ENCODE measurements at regions not wholly inside any gene's neighbourhood (a gene's known extent, or its start where the extent isn't known, plus 50 kb on each side); places are given as distances from the start of the nearest gene placed in this dataset.
"Not testable (repeated sequence)": the region's sequence is repeated elsewhere in the genome, so short reads cannot be mapped to it uniquely, and the experiment has no call there.

DNA sequence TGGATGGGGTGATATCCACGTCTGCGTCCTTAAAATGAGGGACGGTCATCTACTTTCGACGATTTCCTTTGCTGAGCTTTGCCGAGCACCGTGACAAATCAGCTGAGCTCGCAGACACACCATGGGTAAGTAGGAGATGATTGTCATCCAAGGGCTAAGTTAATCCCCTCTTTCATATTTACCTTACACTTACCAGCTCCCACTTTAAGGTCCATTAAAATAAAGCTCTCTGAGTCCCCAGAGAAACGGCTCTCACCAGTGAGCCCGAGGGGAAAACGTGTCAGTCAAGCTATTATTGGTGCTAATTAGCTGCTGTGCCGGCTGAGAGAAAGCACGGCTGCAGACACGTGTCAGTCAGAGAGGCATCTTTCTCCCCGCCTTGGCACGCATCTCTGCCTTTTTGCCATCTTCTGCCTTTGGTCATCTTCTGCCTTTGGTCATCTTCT lies 72.2 kb downstream of the CRLF2 start:
- DNase-seq (ENCODE audit: low read depth in 4 of 4, low spot score in 3 of 4), result no peak

- DNase-seq (ENCODE audit: low read depth in 4 of 4, low spot score in 3 of 4), result no peak
Observed at GRCh38 chrX:1139185-1139500, 73.3 kb downstream of the CRLF2 start.

DNA sequence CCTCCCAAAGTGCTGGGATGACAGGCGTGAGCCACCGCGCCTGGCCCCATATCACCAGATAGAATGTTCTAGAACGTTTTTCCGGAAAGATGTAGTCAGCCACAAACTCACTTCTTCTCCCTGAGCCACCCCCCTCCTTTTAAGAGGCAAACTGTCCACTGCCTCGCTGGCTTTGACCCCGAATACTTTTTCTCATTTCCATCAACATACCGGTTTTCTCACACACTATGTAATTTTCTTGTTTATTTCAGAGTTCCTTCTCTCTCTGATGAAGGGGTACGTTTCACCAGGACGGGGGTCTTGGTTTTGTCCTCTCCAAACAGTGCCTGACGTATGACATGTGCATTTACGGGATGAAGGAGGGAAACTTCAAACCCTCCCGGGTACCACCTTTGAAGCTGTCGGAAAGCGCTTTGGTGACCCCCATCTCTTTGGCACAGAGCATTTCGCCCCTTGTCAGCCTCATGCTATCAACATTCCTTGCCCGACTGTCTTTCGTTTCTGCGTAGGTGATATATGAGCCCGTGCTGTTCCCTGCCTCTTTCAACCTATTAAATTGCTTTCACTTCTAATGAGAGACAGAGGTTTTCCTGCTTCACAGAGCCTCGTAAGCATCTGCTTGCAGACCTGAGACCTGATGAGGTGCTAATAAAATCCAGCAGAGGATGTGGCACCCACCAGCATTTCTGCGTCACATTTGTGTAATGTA lies 73.8 kb downstream of the CRLF2 start:
- DNase-seq (ENCODE audit: low read depth in 4 of 4, low spot score in 3 of 4), result no peak

DNA sequence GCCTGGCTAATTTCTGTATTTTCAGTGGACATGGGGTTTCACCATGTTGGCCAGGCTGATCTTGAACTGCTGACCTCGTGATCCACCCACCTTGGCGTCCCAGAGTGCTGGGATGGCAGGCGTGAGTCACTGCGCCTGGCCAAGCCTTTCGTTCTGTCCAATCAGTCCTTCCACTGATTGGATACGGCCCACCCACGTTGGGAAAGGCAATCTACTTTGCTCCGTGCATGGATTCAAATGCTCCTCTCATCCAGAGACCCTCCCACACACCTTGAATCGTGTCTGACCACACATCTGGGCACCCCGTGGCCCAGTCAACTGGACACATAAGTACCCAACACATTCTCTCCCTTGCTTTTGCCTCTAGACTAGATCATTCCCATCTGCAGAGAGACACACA lies 74.9 kb downstream of the CRLF2 start:
- no peak for DNase-seq (ENCODE audit: low read depth in 4 of 4, low spot score in 3 of 4)

- not testable (repeated sequence) for DNase-seq (ENCODE audit: low read depth in 4 of 4, low spot score in 3 of 4)
Observed at GRCh38 chrX:1136582-1136981, 75.9 kb downstream of the CRLF2 start.

DNA sequence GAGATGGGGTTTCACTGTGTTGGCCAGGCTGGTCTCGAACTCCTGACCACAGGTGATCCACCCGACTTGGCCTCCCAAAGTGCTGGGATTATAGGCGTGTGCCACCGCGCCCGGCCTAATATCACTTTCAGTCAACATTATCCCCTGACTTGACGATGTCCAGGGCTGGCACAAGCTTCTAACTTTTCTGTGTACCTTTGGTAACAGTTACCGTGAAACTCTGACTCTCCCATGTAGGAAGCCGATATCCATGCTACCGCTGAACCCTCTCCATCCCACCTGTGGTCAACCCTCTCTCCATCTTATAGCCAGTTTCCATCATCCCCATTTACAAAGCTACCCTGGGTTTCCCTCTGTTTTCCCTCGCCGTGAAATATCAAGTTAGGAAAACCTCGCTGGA lies 77.5 kb downstream of the CRLF2 start:
- no peak for DNase-seq (ENCODE audit: low read depth in 4 of 4, low spot score in 3 of 4)

DNA sequence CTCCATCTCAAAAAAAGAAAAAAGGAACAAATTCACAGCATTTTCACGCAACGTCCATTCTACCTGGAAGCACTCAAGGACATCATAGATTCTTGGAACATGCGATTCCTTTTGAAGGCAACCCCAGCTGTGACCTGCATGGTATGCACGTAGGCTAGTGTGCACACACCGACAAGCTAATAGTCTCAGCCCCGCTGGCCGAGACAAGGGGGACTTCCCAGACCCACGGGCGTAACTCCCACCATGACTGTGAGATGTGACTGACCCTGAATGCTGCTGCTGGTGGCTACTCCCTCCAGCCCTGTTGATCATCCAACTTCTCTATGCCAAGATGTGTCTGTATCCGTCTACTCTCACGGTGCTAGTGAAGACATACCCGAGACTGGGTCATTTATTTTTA lies 78.3 kb downstream of the CRLF2 start:
- DNase-seq (ENCODE audit: low read depth in 4 of 4, low spot score in 3 of 4), result no peak

DNA sequence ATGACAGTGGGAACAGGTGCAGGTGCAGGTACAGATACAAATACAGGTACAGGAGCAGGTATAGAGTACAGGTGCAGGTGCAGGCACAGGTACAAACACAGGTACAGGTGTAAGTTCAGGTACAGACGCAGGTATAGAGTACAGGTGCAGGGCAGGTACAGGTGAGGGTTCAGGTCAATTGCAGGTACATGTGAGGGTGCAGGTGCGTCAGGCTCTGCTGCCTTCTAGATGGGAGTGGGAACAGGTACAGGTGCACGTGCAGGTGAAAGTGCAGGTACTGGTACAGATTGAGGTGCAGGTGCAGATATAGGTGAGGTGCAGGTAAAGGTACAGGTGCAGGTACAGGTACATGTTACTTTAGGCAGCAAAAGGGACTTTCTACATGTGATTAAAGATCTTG lies 85.7 kb downstream of the CRLF2 start:
- no peak for DNase-seq (ENCODE audit: low read depth in 4 of 4, low spot score in 3 of 4)

DNA sequence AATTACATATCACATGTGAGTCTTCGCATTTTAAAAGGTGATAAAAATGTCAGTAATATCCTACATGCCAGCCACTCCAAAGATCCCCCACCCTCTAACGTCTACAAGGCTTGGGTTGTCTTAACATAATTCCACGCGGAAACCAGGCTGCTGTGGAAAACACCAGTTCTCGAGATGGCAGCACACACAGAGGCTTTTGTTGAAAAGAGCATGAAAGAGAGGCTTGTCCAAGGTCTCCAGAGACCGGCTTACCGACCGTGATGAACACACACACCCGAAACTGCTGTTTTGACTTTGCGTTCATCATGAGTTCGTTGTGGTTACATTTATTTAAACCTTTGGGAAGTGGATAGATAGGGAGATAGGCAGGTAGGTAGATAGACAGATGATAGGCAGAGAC lies 87.9 kb downstream of the CRLF2 start:
- no peak for DNase-seq (ENCODE audit: low read depth in 4 of 4, low spot score in 3 of 4)

GRCh38 chrX:1122851-1123250 lies 89.6 kb downstream of the CRLF2 start:
- DNase-seq (ENCODE audit: low read depth in 4 of 4, low spot score in 3 of 4), result not testable (repeated sequence)

- no peak for DNase-seq (ENCODE audit: low read depth in 4 of 4, low spot score in 3 of 4)
Observed at GRCh38 chrX:1119275-1119674, 93.2 kb downstream of the CRLF2 start.

DNA sequence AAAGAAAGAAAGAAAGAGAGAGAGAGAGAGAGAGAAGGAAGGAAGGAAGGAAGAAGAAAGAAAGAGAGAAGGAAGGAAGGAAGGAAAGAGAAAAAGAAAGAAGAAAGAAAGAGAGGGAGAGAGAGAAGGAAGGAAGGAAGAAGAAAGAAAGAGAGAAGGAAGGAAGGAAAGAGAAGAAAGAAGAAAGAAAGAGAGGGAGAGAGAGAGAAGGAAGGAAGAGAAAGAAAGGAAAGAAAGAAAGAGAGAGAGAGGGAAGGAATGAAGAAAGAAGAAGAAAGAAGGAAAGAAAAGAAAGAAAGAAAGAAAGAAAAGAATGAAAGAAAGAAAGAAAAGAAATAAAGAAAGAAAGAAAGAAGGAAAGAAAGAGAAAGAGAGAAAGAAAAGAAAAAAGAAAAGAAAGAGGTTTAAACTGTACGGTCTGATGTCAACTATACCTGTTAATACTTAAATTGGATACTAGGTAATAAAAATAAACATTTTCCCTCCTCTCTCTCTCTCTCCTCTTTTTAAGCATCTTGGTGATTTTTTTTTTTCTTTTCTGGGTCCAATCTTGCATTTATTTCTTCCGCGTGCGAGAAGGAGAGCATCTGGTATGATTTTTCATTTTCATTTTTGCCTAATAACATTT lies 93.8 kb downstream of the CRLF2 start:
- no peak for DNase-seq (ENCODE audit: low read depth in 4 of 4, low spot score in 3 of 4)

DNA sequence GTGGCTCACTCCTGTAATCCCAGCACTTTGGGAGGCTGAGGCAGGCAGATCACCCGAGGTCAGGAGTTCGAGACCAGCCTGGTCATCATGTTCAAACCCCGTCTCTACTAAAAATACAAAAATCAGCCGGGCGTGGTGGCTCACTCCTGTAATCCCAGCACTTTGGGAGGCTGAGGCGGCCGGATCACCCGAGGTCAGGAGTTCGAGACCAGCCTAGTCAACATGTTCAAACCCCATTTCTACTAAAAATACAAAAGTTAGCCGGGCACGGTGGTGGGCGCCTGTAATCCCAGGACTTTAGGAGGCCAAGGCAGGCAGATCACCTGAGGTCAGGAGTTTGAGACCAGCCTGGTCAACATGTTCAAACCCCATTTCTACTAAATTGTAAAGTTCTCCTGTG lies 97.0 kb downstream of the CRLF2 start:
- not testable (repeated sequence) for DNase-seq (ENCODE audit: low read depth in 4 of 4, low spot score in 3 of 4)

- DNase-seq (ENCODE audit: low read depth in 4 of 4, low spot score in 3 of 4), result no peak
Observed at GRCh38 chrX:1112321-1112720, 100.1 kb downstream of the CRLF2 start.

GRCh38 chrX:1111601-1112300 lies 100.7 kb downstream of the CRLF2 start:
- no peak for DNase-seq (ENCODE audit: low read depth in 4 of 4, low spot score in 3 of 4)

DNA sequence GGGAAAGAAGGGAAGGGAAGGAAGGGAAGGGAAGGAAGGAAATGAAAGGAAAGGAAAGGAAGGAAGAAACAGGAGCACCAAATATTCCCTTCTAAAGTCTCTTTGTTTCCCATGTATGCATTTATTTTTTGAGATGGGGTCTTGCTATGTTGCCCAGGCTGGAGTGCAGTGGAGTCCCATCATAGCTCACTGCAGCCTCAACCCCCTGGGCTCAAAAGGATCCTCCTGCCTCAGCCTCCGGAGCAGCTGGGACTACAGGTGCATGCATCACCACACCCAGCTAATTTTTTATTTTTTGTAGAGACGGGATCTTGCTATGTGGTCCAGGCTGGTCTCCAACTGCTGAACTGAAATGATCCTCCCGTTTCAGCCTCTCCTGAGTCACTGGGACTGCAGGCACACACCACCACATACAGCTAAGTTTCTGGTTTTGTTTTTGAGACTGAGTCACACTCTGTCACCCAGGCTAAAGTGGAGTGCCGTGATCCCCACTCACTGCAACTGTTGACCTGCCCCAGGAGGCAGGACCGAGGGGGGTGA lies 102.8 kb downstream of the CRLF2 start:
- no peak for DNase-seq (ENCODE audit: low read depth in 4 of 4, low spot score in 3 of 4)

GRCh38 chrX:1108501-1109445 lies 103.7 kb downstream of the CRLF2 start:
- DNase-seq (ENCODE audit: low read depth in 4 of 4, low spot score in 3 of 4), result no peak

DNA sequence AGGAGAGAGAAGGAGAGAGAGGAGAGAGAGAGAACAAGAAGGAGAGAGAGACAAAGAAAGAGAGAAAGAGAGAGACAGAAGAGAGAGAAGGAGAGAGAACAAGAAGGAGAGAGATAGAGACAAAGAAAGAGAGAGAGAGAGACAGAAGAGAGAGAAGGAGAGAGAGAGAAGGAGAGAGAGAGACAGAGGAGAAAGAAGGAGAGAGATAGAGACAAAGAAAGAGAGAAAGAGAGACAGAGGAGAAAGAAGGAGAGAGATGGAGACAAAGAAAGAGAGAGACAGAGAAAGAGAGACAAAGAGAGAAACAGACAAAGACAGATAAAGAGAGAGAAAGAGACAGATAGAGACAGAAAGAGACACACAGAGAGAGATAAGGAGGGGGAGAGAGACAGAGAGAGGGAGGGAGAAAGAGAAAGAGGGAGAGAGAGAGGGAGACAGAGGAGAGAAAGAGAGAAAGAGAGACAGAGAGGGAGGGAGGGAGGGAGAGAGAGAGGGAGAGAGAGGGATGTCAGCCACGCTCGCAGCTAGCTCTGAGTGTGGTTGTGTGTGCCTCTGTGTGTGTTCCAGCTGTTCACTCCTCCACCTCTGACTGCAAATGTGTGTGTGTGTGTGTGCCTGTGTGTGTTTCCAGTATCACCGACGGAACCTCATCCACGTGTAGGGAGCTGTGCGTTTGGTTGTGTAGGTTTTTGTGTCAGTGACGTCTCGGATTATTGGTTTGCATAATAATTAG lies 105.8 kb downstream of the CRLF2 start:
- no peak for DNase-seq (ENCODE audit: low read depth in 4 of 4, low spot score in 3 of 4)

DNA sequence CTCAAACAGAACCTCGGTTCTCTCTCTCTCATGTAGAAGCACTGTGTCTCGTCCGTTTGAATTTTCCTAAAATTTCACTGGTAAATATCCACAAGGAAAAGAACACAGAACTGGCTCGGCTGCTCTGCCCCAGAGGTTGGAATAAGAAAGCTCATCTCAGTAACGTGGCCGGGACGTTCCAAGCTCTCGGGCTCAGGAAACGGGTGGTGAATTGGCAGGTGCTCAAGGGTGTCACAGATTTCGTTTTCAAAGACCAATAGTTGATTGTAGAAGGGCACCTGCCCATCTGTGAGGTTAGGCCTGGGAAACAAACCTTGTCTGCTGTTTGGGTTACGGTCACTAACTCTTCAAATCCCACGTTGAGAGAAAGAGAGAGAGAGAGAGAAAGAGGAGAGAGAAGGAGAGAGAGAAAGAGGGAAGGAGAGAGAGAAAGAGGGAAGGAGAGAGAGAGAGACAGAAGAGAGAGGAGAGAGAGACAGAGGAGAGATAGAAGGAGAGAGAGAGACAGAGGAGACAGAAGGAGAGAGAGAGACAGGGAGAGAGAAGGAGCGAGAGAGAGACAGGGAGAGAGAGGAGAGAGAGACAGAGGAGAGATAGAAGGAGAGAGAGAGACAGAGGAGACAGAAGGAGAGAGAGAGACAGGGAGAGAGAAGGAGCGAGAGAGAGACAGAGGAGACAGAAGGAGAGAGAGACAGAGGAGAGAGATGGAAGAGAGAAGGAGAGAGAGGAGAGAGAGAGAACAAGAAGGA lies 106.6 kb downstream of the CRLF2 start:
- no peak for DNase-seq (ENCODE audit: low read depth in 4 of 4, low spot score in 3 of 4)
